Hematopoietic multipotent progenitor cell treated with erythropoietin and hydrocortisone succinate and interleukin-3 and kit ligand, for 8 days (in vitro differentiated cells): ENCODE measurements at regions not wholly inside any gene's neighbourhood (a gene's known extent, or its start where the extent isn't known, plus 50 kb on each side); places are given as distances from the start of the nearest gene placed in this dataset.
"Not testable (repeated sequence)": the region's sequence is repeated elsewhere in the genome, so short reads cannot be mapped to it uniquely, and the experiment has no call there.

Source experiments
- DNase-seq: peaks from one replicate; pipeline ENCODE4 v3.0.0-alpha.2; 2015

DNA sequence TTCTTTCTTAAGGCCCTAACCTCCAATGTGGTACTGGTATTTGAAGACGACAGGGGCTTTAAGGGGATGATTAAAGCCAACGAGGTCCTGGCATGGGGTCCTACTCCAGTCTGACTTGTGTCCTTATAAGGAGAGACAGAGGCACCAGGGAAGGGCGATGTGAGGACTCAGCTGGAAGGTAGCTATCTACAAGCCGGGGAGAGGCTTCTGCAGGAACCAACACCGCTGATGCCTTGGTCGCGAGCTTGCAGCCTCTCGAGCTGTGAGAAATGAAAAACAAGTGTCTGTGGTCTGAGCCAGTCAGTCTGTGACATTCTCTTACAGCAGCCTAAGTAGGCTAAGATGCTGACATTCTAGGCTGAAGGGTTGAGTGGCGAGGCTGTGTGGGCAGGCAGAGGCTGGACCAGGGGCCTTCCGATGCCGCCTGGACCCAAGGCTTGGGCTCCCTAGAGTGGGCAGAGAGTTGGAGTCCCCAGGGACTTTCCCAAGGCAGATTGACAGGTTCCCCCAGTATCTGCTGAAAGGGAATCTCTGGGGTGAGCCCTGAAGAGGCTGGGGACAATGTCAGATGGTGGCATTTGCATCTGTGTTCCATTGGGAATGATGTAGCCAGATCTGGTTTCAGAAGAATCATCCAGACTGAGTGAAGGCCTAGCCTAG, 322.9 kb upstream of the HS6ST1 start:
- no peak for DNase-seq

DNA sequence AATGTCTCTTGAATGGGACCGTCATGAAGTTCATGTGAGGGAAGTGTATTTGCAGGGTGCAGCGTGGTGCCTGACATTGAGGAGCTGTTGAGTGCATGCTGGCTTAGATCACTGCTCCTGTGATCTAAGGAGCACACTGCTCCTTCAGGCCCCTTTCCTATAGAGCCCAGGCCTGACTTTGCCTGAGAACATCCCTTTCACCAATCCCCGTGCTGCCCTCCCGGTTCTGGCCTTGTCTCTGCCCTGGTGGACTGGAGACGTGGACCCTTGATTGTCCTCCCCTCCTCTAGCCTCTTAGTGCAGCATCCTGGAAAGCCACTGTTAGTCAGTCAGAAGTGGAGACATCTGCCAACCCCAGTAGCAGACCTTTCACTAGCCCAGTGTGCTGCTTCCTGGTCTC, 323.6 kb upstream of the HS6ST1 start:
- DNase-seq: no peak

DNA sequence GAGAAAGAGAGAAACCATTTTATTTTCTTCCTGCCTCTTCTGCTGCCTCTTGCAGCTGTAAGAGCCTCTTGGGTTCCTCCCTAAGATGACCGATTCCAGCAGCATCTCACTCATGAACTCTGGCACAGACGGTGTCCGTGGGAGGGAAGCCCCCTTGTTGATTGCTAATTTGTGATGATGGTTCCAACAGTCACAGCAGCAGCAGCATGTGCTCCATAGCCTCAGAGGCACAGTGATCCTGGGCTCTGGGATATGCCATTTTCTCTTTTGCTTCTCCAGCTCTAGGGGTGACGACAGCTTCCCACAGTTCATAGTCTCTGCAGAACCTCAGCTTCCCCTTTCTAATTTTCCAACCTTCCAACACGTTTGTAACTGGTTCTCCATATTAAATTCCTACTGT, 324.2 kb upstream of the HS6ST1 start:
- DNase-seq: no peak

DNA sequence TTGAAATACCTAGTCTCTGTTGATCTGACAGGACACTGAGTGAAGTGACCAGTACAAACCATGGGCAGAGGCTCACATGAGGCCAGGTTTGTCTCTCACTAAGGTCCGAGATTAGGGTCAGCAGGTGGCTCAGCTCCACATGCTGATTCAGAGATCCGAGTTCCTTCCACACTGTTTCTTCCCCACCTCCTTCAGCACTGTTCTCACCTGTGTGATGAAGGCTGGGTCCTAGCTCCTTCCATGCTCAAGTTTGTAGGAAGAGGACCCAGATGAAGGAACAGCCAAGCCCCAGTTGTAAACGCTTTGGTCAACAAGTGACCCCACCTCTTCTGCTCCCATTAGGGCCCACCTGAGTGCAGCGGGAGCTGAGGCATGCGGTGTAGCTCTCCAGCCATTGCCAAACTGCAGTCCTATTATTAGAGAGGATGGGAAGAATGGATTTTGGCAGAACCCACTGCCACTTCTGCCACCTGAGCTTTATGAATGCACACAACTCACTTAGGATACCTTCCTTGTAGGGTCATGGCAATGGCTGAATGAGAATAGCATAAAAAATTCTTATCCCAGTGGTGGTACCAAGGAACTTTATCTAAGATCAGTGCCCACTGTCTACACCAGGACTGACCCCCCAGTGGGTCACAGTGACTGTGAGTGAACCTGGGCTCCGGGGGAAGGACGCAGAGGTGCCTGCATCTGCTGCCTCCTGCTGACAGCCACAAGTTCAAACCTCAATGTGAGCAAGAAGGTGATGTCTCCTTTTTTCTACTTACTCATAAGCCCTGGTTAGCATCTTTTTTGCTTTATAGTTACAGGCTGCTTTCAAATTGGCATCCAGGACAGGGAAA, 324.8 kb upstream of the HS6ST1 start:
- no peak for DNase-seq

DNA sequence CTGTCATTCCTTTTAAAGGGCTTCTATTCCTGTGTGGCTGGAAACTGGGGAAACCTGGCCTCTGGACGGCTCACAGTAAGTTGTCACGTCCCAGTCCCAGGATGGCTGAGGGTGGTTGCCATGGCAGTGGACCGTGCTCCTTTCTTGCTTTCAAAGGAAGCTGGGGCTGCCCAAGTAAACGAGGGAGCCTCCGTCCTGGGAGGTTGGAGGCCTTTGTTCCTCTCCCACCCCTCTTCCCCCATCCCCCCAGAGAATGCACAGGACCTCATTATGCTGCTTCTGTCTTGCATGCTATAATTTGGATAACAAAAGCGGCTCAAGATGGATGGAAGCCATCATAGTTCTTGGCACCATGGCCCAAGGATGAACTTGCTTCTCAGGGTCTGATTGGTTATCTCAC, 325.5 kb upstream of the HS6ST1 start:
- DNase-seq: no peak

DNA sequence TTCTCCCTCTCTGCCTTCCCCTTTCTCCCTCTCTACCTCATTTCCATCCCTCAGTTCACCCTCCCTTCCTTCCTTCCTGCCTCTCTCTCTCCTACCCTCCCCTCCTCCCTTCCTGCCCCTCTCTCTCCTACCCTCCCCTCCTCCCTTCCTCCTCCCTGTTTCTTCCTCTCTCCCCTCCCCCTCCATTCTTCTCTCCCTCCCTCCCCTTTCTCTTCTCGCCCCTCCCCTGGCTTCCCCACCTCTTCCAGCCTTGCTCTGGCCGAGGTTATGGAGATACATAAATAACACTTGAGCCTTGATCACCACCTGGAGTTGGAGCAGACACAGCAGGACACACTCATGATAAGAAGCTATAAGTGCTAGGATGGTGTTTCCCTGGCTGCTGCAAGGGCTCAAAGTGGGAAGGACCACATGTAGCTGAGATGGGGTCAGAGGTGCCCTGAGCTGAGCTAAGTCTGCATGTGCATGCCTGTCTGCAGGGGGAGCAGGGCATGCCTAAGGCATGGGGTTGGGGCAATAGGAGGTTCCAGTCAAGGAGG, 326.1 kb upstream of the HS6ST1 start:
- no peak for DNase-seq

DNA sequence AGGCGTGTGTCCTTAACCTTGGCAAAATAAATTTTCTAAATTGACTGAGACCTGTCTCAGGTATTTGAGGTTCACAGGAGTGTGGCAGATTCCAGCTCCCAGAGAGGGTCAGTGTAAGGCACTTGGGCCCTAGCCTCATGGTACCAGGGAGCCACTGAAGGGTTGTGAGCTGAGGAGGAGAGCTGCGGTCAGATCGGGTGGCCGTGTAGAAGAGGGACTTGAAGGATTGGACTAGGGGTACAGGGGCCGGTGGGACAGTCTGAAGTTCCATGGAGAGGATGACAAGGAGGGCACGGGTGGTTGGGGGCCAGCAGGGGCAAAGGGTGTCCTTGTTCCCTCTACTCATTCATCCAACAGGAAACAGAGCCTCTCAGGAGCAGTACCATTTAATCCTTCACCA, 327.0 kb upstream of the HS6ST1 start:
- DNase-seq: no peak

DNA sequence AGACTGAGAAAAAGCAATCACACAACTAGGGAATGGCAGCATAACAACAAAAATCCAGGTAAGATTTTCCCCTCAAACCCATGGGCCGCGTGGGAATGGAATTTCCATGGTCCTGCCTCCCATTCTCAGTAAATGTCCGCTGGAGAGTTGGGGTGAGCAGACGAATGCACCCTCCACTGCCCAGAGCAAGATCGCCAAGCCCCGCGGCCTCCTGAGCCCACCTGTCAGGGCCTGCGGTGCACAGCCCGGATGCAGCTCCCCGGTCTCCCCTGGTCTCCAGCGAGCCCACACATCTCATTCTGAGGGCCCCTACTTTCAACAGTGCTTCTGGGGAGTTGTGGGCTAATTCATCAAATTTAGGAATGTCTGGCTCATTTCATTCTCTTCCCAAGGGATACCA, 327.4 kb upstream of the HS6ST1 start:
- no peak for DNase-seq

DNA sequence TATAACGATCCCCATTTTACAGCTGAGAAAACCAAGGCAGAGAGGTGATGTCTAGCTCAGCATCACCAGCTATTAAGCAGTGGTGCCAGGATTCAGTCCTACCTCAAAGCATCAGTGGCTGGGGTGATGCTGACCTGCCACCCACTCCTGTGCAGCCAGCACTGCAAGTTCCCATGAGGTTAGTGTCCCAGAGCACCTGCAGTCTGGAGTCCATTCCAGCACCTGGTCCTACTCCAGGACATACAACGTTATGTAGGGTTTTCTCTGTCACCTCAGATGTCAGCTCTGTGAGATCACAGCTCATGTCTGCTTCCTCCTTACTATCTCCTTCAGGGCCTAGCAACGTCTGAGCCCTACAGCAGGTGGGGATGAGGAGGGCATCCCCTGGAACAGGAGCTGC, 328.0 kb upstream of the HS6ST1 start:
- DNase-seq: no peak

DNA sequence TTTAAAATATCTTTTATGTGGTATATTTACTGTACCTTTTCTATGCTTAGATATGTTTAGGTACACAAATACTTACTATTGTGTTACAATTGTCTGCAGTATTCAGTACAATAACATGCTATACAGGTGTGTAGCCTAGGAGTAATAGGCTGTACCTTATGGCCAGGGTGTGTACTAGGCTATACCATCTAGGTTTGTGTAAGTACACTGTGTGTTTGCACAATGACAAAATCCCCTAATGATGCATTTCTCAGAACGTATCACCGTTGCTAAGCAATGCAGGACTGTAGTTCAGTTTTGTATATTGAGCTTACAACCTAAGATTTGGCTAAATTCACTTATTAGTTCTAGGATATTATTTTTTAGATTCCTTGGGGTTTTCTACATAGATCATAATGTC, 332.3 kb upstream of the HS6ST1 start:
- DNase-seq: no peak

DNA sequence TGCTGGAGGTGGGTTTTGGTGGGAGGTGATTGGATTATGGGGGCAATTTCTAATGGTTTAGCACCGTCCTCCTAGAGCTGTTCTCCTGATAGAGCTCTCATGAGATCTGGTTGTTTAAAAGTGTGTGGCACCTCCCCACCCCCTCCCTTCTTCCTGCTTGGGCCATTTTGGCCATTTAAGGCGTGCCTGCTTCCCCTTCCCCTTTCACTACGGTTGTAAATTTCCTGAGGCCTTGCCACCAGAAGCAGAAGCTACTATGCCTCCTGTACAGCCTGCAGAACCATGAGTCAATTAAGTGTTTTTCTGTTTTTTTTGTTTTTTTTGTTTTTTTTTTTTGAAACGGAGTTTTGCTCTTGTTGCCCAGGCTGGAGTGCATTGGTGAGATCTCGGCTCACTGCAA, 335.7 kb upstream of the HS6ST1 start:
- peak; percentile 21 for DNase-seq

DNA sequence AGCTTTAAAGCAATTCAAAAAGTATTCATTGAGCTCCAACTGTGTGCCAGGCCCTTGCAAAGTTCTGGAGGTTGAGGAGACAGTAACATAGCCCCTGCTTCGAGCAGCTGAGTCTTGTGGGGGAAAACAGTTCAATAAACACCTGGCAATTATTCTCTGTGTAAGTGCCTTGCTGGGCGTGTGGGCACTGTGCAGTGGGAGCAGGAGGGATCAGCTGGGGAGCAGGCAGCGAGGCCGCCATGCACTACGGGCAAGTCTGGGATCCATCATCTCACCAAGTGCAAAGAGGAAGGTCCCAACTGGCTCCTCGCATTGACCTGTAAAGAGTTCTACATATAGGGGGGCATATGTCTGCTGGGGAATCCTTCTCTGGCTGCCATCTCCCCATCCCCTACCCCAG, 342.2 kb upstream of the HS6ST1 start:
- DNase-seq: no peak

DNA sequence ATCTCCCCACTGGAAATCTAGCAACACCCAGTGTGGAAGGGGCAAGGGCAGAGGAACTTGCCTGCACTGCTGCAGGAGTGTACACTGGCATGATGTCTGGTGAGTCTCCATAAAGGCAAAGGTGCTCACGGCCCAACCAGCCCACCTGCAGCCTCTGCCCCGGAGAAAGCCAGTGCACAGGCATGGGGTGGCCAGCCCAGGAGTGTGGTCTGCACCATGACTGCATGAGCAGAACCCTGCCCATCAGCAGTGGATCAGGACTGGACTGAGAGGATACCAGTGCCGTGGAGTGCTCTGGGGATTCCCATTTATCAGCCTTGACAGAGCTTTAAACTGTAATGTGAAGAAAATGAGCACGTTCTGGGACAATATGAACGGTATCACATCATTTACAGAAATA, 342.6 kb upstream of the HS6ST1 start:
- no peak for DNase-seq

DNA sequence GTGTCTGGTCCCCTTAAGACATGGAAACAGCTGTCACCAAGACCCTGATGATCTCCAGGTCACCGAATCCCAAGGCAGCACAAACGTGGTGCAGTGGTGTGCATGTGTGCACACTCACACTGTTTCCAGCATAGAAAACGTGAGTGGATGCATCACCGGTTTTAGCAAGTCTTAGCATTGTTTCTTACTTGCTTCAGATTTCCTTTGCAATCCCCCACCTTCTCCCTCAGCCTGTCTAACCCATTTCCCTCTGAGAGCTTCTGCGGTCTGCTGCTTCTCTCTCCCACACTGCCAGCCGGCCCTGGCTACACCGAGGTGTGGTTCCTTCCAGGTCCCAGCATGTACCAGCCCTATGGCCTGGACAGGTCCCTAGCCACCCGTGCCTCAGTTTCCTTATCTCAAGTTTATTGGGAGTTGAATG, 343.4 kb upstream of the HS6ST1 start:
- no peak for DNase-seq

DNA sequence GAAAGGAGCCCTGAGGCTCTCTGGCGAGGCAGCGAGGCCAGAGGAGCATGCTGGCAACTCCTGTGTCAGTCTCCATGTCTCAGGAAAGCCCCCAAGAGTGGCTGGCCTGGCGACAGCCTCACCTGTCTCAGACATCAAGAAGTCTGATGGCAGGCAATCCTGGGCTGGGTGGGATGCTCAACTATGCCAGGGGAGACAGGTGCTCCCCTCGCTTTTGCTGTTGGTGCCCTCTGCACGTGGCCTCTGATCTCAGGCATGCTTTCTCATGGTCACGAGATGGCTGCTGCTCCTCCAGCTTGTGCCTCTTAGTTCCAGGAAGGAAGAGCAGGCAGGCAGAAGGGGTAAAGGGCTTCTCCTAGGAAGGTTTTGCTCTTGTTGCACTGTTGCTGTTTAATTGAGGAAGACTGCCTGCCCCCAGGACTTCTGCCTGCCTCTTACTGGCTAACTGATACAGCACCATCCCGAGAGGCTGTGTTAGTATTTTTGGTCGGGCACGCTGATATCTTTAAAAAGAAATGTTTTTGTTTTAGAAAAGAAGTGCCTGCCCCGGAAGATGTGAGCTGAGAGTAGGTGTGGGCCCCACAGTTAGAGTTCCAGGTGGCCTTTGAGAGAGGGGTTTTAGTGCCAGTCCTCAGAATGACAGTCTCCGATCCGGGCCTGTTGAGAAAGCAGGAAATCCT, 344.8 kb upstream of the HS6ST1 start:
- DNase-seq: no peak

DNA sequence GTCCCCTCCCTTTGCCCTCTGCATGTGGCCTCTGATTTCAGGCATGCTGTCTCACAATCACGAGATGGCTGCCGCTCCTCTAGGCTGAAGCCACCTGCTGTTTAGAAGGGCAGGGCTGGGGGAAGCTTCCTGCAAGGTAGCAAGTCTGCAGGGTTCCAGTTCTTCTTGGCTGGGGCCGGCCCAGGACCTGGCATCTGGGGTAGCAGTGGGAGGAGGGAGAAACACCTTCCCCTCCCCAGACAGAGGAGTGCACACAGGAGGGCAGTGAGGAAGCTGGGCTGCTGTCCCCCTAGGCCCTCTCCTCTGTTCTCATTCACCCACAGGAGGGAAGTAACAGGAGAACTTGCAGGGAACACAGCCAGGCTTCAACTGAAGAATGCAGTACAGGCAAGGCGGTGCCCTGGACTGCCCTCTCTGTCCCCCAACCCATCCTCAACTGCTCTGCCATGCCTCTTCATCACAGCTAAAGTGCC, 345.9 kb upstream of the HS6ST1 start:
- no peak for DNase-seq

DNA sequence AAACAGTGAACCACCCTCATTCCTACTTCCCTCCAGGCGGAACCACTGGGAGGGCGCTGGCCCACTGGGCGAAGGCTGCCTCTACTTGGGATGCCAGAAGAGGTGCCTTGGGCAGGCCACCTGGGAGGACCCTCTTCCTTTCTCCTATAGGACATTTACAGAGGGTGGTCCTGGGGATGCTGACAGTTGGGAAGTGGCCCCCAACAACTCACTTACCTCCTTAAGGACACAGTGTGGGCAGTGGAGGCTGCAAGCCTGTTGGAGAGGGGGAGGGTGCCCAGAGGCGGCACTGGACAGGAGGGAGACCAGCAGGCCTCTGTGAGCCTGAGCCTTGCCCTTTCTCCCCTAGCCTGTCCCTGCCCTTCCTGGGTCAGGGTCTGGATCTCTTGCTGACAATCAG, 346.4 kb upstream of the HS6ST1 start:
- DNase-seq: no peak

DNA sequence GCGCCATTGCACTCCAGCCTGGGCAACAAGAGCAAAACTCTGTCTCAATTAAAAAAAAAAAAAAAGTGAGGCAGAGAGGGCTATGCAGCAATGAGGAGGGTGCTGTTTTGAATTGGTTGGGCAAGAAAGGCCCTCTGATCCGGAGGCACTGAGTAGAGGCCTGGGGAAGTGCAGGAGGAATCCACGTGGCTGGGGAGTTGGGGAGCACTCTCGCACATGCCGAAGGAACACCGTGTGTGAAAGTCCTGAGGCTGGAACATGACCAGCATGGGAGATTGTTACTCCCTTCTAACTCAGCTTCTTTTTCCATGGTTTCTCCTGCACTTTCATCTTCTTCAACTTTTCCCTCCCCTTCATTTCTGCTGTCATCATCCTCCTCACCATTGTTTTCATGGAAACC, 347.9 kb upstream of the HS6ST1 start:
- no peak for DNase-seq

DNA sequence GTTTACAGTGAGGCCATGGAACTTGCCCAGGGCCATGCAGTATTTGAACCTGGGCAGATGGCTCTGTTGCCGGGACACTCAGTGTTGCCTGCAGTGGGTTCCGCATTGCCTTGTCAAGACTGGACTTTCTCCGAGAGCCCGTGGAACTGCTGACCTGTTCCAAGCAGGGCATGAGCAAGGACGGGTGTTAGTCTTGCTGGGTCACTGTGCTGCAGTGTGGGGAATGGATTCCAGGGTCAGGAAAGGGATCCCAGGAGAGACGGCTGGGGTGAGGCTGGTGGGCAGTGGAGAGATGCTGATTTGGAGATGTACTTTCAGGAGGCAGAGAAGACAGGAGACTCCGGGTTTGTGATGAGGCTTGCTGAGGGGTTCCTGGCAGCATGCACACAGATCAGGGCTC, 348.7 kb upstream of the HS6ST1 start:
- DNase-seq: no peak

DNA sequence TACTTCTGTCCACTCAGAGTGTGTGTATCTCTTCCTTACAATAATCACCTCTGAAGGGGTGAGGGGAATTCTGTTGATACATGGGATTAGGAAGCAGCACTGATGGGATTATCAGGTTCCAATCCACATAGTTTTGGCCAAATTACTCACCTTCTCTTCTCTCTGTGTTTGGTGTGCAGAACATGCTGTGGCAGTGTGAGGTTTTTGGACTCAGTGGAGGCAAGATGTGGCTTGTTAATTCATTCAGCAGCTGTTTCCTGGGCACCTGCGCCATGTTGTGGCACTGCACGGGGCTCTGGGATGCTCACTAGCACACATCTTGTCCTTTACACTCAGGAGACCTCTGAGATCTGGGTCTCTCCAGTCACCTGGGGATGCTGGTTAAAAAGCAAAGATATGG, 350.3 kb upstream of the HS6ST1 start:
- no peak for DNase-seq

DNA sequence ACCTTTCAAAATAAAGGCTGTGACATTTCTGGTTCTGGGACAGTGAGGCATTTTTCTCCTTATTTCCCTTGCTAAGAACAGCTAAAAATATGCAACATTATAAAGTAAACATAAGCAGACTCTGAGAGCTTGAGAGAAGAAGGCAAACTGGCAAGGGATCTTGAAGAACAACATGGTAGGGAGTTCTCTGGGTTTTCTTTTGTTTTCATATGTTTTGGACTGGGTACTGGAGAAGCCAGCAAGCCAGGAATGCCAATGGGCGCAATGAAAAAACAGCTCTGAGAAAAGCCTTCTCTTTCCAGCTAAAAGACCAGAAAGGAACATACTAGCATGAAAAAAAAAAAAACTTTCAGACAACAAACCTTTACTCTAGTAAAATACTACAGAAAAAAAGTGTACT, 351.4 kb upstream of the HS6ST1 start:
- no peak for DNase-seq

DNA sequence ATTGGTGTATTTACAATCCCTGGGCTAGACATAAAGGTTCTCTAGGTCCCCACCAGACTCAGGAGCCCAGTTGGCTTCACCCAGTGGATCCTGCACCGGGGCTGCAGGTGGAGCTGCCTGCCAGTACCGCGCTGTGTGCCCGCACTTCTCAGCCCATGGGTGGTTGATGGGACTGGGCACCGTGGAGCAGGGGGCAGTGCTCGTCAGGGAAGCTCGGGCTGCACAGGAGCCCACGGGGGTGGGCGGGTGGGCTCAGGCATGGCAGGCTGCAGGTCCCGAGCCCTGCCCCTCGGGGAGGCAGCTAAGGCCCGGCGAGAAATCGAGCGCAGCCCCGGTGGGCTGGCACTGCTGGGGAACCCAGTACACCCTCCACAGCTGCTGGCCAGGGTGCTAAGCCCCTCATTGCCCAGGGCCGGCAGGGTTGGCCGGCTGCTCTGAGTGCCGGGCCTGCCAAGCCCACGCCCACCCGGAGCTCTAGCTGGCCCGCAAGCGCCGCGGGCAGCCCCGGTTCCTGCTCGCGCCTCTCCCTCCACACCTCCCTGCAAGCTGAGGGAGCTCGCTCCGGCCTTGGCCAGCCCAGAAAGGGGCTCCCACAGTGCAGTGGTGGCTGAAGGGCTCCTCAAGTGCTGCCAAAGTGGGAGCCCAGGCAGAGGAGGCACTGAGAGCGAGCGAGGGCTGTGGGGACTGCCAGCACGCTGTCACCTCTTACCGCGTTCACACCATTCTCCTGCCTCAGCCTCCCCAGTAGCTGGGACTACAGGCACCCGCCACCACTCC, 353.5 kb upstream of the HS6ST1 start:
- not testable (repeated sequence) for DNase-seq

DNA sequence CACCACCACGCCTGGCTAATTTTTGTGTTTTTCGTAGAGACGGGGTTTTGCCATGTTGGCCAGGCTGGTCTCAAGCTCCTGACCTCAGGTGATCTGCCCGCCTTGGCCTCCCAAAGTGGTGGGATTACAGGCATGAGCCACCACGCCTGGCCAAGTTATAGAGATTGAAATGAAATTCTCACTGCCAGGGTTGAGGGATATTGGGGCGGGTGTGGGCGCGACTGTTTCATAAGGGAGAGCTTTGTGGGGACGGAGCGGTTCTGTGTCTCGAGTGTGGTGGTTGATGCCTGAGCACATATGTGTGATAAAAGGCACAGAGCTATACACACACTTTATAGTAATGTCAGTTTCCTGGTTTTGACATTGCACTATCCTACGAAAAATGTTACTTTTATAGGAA, 361.0 kb upstream of the HS6ST1 start:
- not testable (repeated sequence) for DNase-seq
